ENCODE measurements at regions not wholly inside any gene's neighbourhood (a gene's known extent, or its start where the extent isn't known, plus 50 kb on each side); places are given as distances from the start of the nearest gene placed in this dataset.

GRCh38 chr2:136182315-136182714 lies 64.4 kb upstream of the CXCR4 start:
- TF ChIP-seq, protein P1, sequence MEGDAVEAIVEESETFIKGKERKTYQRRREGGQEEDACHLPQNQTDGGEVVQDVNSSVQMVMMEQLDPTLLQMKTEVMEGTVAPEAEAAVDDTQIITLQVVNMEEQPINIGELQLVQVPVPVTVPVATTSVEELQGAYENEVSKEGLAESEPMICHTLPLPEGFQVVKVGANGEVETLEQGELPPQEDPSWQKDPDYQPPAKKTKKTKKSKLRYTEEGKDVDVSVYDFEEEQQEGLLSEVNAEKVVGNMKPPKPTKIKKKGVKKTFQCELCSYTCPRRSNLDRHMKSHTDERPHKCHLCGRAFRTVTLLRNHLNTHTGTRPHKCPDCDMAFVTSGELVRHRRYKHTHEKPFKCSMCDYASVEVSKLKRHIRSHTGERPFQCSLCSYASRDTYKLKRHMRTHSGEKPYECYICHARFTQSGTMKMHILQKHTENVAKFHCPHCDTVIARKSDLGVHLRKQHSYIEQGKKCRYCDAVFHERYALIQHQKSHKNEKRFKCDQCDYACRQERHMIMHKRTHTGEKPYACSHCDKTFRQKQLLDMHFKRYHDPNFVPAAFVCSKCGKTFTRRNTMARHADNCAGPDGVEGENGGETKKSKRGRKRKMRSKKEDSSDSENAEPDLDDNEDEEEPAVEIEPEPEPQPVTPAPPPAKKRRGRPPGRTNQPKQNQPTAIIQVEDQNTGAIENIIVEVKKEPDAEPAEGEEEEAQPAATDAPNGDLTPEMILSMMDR (IDR thresholded peaks at IDR 0.05): no peak
- no peak for TF ChIP-seq POLR2A (IDR thresholded peaks at IDR 0.05)

Measured in thyroid gland (tissue), 4 donors.